ENCODE measurements at regions not wholly inside any gene's neighbourhood (a gene's known extent, or its start where the extent isn't known, plus 50 kb on each side); places are given as distances from the start of the nearest gene placed in this dataset.

DNA sequence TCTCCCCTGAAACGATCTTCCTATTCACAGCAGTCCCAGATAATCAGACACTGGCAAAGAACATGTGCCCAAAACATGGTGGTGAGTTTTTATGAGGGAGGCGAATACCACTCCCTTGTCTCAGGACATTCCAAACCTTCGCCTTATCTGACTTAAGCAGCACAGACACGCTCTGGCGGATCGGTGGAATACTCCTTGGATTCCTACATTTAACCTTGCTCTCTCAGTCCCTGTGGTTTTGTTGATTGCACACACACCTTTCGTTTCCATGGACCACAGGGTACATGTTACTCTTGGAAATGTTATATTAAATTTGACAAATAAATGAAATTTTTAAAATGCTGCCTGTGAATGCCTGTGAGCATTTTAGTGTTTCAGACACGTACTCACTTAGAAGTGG is 87.8 kb upstream of the CPEB4 start:
- no peak overlapping the region for H3K27ac Mint-ChIP-seq
- peaks cover 0 to 2% (median 0%) of the 10 kb centered on the region in 6 donors for H3K9me3 Mint-ChIP-seq
- H3K36me3 Mint-ChIP-seq = no peaks in the 10 kb centered on the region
- H3K4me1 Mint-ChIP-seq = no peaks in the 10 kb centered on the region
- no peak for DNase-seq
- peaks cover 0 to 10% (median 6%) of the 10 kb centered on the region in 3 donors for H3K27me3 Mint-ChIP-seq (ENCODE audit: low read depth in 3 of 3)
- H3K4me3 Mint-ChIP-seq = no peak overlapping the region

DNA sequence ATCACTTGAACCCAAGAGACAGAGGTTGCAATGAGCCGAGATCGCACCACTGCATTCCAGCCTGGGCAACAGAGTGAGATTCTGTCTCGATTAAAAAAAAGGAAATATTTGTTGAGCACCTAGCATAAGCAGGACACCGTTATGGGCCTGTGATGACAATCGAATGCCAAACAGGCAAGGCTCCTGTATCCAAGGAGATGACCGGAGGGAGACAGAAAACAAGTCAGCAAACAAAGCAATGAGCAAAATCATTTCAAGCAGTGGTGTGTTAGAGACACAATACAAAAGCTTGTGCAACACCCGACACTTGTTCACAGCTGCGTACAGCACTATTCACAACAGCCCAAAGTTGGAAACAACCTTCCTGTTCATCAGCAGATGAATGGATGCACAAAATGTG is 87.1 kb upstream of the CPEB4 start:
- peaks cover 0 to 2% (median 0%) of the 10 kb centered on the region in 6 donors for H3K9me3 Mint-ChIP-seq
- no peak for DNase-seq
- no peaks in the 10 kb centered on the region for H3K4me1 Mint-ChIP-seq
- H3K36me3 Mint-ChIP-seq = no peaks in the 10 kb centered on the region
- H3K27ac Mint-ChIP-seq = no peak overlapping the region
- no peak overlapping the region for H3K4me3 Mint-ChIP-seq
- H3K27me3 Mint-ChIP-seq (ENCODE audit: low read depth in 3 of 3) = peaks cover 0 to 9% (median 5%) of the 10 kb centered on the region in 3 donors

DNA sequence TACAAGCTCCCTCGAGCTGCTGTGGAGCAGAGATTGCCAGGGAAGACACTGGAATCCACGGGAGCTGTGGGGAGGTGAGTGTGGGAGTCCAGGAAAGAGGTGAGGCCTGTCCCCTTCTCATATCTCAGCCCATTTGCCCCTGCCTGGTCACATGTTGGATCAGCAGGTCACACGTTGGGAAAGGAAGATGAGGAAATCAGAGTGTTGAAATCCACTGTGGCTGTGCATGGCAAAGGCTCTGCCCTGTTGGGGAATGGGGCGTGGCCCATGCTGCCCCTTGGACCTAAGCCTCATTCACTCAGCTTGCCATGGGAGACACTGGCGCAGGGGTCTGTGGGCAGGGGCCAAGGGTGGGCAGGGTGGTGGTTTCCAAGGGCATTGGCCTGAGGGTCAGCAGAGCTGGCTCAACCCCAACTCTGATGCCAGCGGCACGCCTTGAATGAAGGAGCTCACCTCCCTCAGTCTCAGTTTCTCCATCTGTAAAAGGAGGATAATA is 85.4 kb upstream of the CPEB4 start:
- H3K27ac Mint-ChIP-seq = no peak overlapping the region
- H3K4me1 Mint-ChIP-seq = no peaks in the 10 kb centered on the region
- no peak overlapping the region for H3K4me3 Mint-ChIP-seq
- H3K9me3 Mint-ChIP-seq = peaks cover 0 to 2% (median 0%) of the 10 kb centered on the region in 6 donors
- DNase-seq = no peak
- H3K36me3 Mint-ChIP-seq = no peaks in the 10 kb centered on the region
- H3K27me3 Mint-ChIP-seq (ENCODE audit: low read depth in 3 of 3) = peaks cover 0 to 8% (median 5%) of the 10 kb centered on the region in 3 donors

DNA sequence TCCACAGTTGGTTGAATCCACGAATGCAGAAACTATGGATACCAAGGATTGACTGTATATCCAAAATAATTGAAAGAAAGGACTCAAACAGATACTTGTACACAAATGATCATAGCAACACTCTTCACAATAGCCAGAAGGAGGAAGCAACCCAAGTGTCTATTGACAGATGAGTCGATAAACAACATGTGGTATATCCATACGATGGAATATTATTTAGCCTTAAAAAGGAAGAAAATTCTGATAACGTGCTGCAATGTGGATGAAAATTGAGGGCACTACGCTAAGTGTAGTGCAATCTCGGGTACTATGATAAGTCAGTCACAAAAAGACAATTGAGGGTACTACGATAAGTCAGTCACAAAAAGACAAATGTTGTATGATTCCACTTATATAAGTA is 83.6 kb upstream of the CPEB4 start:
- DNase-seq = no peak
- H3K9me3 Mint-ChIP-seq = peaks cover 0 to 2% (median 0%) of the 10 kb centered on the region in 6 donors
- no peaks in the 10 kb centered on the region for H3K4me1 Mint-ChIP-seq
- peaks cover 0 to 6% (median 0%) of the 10 kb centered on the region in 3 donors for H3K27me3 Mint-ChIP-seq (ENCODE audit: low read depth in 3 of 3)
- no peak overlapping the region for H3K4me3 Mint-ChIP-seq
- no peak overlapping the region for H3K27ac Mint-ChIP-seq
- H3K36me3 Mint-ChIP-seq = no peaks in the 10 kb centered on the region

DNA sequence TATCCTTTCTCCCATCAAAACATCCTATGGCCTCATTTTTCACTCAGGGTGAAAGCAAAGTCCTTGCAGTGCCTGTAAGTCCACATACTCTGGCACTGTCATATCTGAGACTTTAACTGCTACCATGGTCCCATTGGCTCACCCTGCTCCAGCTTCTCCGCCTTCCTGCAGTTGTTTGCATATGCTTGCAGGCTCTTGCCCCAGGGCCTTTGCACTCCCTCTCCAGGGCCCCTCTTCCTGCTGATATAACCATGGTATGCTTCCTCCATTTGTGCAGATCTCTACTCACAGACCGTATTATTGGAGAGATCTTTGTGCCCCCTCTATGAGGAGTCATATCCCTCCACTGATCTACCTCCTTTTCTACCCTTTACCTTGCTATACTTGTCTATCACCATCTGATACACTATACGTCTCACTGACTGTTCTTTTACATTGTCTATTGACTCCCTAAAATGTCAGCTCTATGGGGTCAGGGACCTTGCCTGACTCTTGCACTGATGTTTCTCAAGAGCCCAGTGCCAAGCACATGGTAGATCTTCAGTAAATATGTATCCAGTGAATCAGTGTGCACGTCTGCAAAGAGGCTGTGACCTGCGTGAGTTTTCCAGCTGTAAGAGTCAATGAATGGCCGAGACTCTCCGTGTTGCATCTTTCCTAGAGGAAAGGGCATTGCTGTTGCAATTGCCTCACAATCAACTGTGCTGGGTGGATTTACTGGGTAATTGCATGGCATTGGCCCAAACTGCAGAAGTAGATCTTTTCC is 81.7 kb upstream of the CPEB4 start:
- Mint-ChIP-seq H3K4me1 (no peaks in the 10 kb centered on the region), H3K27me3 (ENCODE audit: low read depth in 3 of 3) (peaks cover 2 to 9% (median 8%) of the 10 kb centered on the region in 3 donors), H3K27ac (no peak overlapping the region), H3K9me3 (peaks cover 0 to 7% (median 2%) of the 10 kb centered on the region in 6 donors), H3K36me3 (no peaks in the 10 kb centered on the region), H3K4me3 (no peak overlapping the region)
- DNase-seq = no peak

DNA sequence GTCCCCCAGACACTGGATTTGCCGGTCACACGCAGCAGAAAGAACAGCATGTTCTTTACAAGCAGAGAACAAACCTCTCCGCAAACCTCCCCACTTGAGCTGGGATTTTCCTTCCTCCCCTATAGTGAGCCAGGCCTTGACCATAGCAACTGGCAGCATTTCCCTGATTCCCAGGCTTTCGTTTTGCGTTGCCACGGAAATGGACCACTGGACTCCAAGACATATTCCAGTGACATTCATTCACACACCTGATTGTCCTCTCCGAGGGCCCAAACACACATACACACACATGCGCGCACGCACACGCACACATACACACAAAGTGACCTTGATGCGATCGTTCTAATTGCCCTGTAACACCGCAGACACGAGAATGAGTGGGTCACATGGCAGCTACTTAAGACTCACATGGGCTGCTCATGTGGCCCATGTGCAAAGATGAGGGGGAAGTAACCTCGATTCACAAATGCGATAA is 80.9 kb upstream of the CPEB4 start:
- Mint-ChIP-seq H3K27me3 (ENCODE audit: low read depth in 3 of 3) (peaks cover 2 to 8% (median 7%) of the 10 kb centered on the region in 3 donors), H3K27ac (no peak overlapping the region), H3K9me3 (peaks cover 0 to 11% (median 2%) of the 10 kb centered on the region in 6 donors), H3K4me3 (no peak overlapping the region), H3K4me1 (no peaks in the 10 kb centered on the region), H3K36me3 (no peaks in the 10 kb centered on the region)
- no peak for DNase-seq

DNA sequence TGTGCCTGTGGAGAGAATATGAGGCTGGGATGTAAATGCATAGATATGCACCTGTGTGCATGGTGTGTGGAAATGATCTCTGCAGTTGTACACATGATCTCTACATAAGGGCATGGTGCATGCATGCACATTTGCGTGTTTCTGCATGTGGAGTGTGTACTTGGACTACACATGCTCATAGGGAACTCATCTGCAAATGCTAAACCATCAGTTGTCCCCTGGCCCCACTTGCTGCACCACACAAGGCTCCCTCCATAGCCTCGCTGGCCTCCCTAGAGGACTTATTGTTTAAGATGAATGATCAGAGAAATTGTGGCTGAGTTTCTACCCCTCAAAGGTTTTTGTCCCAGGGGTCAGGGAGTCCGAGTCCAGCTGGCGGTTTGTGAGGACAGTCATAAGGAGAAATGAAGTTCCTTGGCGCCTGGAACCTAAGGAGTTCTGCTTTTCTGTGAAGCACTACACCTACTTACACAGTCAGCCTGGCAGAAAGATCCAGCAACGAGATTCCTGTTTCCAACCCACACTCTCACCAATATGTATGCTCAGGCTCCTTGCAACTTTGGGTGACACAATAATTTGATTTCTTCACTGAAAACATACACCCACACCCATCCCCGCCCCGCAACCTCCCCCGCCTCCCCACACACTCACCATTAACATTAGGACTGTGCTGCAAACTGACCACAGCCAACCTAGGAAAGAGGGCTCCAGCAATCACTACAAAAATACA is 79.9 kb upstream of the CPEB4 start:
- no peak for DNase-seq
- Mint-ChIP-seq H3K27ac (no peak overlapping the region), H3K4me3 (no peak overlapping the region), H3K4me1 (no peaks in the 10 kb centered on the region), H3K27me3 (ENCODE audit: low read depth in 3 of 3) (peaks cover 2 to 12% (median 7%) of the 10 kb centered on the region in 3 donors), H3K9me3 (peaks cover 0 to 11% (median 2%) of the 10 kb centered on the region in 6 donors), H3K36me3 (no peaks in the 10 kb centered on the region)

DNA sequence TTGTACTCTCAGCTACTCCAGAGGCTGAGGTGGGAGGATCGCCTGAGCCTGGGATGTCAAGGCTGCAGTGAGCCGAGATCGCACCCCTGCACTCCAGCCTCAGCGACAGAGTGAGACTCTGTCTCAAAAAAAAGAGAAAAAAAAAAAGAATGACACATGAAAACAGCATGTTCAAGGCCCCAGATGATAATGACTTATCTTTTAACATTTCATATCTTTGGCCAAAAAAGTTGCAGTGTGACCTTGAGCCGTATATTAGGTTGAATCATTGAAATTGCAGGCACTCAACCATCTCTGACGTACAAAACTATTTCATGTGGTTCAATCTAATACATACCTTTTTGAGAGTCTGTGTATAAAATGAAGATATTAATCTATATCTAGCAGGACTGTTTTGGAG is 79.1 kb upstream of the CPEB4 start:
- Mint-ChIP-seq H3K27me3 (ENCODE audit: low read depth in 3 of 3) (peaks cover 2 to 15% (median 5%) of the 10 kb centered on the region in 3 donors), H3K9me3 (peaks cover 0 to 11% (median 2%) of the 10 kb centered on the region in 6 donors), H3K27ac (no peak overlapping the region), H3K4me3 (no peak overlapping the region), H3K36me3 (no peaks in the 10 kb centered on the region), H3K4me1 (no peaks in the 10 kb centered on the region)
- no peak for DNase-seq

DNA sequence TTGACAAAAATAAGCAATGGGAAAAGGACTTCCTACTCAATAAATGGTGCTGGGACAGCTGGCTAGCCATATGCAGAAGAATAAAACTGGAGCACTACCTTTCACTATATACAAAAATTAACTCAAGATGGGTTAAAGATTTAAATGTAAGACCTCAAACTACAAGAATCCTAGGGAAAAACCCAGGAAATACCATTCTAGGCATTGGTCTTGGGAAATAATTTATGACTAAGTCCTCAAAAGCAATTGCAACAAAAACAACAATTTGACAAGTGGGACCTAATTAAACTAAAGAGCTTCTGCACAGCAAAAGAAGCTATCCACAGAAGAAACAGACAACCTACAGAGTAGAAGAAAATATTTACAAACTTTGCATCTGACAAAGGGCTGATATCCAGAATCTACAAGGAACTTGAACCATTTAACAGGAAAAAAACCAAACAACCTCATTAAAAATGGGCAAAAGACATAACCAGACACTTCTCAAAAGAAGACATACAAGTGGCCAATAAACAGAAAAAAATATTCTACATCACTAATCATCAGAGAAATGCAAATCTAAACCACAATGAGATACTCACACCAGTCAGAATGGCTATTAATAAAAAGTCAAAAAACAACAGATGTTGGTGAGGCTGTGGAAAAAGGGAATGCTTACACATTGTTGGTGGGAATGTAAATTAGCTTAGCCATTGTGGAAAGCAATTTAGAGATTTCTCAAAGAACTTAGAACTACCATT is 75.2 kb upstream of the CPEB4 start:
- peaks cover 0 to 11% (median 2%) of the 10 kb centered on the region in 6 donors for H3K9me3 Mint-ChIP-seq
- peaks cover 2 to 21% (median 8%) of the 10 kb centered on the region in 3 donors for H3K27me3 Mint-ChIP-seq (ENCODE audit: low read depth in 3 of 3)
- no peak overlapping the region for H3K27ac Mint-ChIP-seq
- no peaks in the 10 kb centered on the region for H3K36me3 Mint-ChIP-seq
- H3K4me1 Mint-ChIP-seq = no peaks in the 10 kb centered on the region
- no peak overlapping the region for H3K4me3 Mint-ChIP-seq
- no peak for DNase-seq

DNA sequence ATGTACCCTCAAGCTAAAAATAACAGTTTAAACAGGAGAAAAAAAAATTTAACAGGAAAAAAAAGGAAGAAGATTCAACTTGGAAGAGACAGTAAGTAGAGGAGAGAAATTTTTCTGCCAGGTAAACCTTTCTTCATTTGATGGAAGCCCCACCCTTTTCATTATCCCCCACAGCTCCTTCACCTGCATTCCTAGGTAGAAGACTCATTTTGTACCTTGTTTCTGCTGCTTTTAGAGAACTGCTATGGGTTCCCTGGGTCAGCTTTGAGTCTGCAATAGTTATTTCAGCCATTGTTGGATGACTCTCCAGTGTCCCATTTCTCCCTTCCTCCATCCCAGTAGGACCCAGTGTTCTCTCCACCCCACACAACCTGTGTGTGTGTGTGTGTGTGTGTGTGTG is 74.1 kb upstream of the CPEB4 start:
- no peaks in the 10 kb centered on the region for H3K4me1 Mint-ChIP-seq

DNA sequence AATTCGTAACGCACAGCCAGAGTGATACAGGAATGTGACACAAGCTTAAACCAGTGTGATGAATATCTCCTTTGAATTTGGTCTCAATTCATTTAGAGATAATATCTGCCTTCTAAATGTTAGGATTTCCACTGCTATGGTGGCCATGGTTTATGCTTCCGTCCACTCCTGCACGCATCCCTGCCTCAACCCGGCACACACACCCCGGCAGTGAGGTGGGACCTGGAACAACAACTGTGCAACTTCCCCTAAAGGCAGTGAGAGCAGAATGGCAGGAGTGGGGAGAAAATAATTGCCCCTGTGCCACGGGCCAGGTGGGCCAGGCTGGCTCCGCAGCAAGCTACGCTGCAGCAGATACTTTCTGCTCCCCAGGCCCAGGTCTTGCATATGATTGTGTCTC is 72.6 kb upstream of the CPEB4 start:
- Mint-ChIP-seq H3K36me3 (no peaks in the 10 kb centered on the region), H3K27me3 (ENCODE audit: low read depth in 3 of 3) (peaks cover 0 to 20% (median 10%) of the 10 kb centered on the region in 3 donors), H3K4me1 (no peaks in the 10 kb centered on the region), H3K27ac (no peak overlapping the region), H3K9me3 (peaks cover 0 to 7% (median under 1%) of the 10 kb centered on the region in 6 donors), H3K4me3 (no peak overlapping the region)
- no peak for DNase-seq

More for the DNA sequence above, 74.1 kb upstream of the CPEB4 start:
- H3K36me3 Mint-ChIP-seq = no peaks in the 10 kb centered on the region
- peaks cover 0 to 11% (median 2%) of the 10 kb centered on the region in 6 donors for H3K9me3 Mint-ChIP-seq
- DNase-seq = no peak
- peaks cover 2 to 21% (median 10%) of the 10 kb centered on the region in 3 donors for H3K27me3 Mint-ChIP-seq (ENCODE audit: low read depth in 3 of 3)
- H3K4me3 Mint-ChIP-seq = no peak overlapping the region
- H3K27ac Mint-ChIP-seq = no peak overlapping the region

DNA sequence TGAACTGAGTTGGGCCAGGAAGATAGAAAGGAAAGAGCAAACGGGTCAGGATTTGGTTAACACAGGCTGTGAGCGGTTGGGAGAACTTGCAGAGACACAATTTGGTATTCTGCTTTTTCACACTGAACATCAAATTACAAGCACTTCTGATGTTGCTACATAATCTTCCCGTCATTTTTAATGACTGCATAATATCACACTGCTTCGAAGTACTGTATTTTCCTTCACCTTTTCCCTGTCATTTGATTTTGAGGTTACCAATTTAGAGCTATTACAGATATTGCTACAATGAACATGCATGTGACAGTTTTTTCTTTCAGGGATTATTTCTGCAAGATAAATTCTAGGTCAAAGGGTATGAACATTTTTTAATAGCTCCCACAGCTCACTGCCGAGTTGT is 71.4 kb upstream of the CPEB4 start:
- DNase-seq = no peak
- peak overlapping the region in 1 of 6 donors; percentile 25 for H3K27ac Mint-ChIP-seq
- peaks cover 0 to 2% (median 0%) of the 10 kb centered on the region in 6 donors for H3K9me3 Mint-ChIP-seq
- H3K27me3 Mint-ChIP-seq (ENCODE audit: low read depth in 3 of 3) = peaks cover 0 to 13% (median 5%) of the 10 kb centered on the region in 3 donors
- no peak overlapping the region for H3K4me3 Mint-ChIP-seq
- H3K4me1 Mint-ChIP-seq = peaks cover 5% of the 10 kb centered on the region in 2 donors
- H3K36me3 Mint-ChIP-seq = no peaks in the 10 kb centered on the region

DNA sequence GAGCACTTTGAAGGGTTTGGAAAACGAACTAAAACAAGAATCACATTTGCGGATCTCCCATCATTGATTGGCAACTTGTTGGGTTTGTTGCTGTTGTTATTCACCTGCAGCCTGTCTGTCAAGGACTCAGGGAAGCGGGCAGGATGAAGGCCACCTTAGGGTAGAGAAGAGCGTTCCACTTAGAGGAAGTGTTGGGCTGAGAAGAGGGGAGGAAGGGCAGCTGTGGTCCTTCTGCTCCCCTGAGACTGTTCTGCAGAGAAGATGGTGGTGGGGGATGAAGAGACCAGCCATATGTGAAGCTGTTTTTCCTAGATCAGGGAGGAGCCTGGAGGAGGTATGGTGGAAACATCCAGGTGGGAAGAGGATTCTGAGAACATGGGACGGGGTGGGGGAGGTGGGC is 70.6 kb upstream of the CPEB4 start:
- Mint-ChIP-seq H3K27ac (no peak overlapping the region), H3K9me3 (no peaks in the 10 kb centered on the region), H3K36me3 (no peaks in the 10 kb centered on the region), H3K4me3 (no peak overlapping the region), H3K4me1 (peaks cover 5% of the 10 kb centered on the region in 2 donors), H3K27me3 (ENCODE audit: low read depth in 3 of 3) (peaks cover 0 to 13% (median 8%) of the 10 kb centered on the region in 3 donors)
- no peak for DNase-seq
